Stimulated activated naive B cell treated with anti-CD40 and anti-IgM and Interleukin-4, amounts not matched to agents 10 μg/mL and 1 μg/mL and 100 μg/mL, for 72 hours (primary cell): ENCODE measurements at regions not wholly inside any gene's neighbourhood (a gene's known extent, or its start where the extent isn't known, plus 50 kb on each side); places are given as distances from the start of the nearest gene placed in this dataset.
"Not testable (repeated sequence)": the region's sequence is repeated elsewhere in the genome, so short reads cannot be mapped to it uniquely, and the experiment has no call there.

Source experiments
- ATAC-seq, 2 donors: fragments of 150-1000 bp; cut with Tn5 transposase; replicated peaks; 2 replicates each; pipeline ENCODE4 v1.10.0; 2021; ENCODE audit warnings: moderate library complexity in 1 of 2
- DNase-seq: peaks from one replicate; pipeline ENCODE4 v3.0.0; 2021
- H3K27ac Mint-ChIP-seq: one replicate; pipeline ENCODE4 v1.8.0; 2022; ENCODE audit warnings: mild to moderate bottlenecking, mixed read lengths
- H3K27me3 Mint-ChIP-seq, 2 donors: one replicate each; pipeline ENCODE4 v1.8.0; 2022; ENCODE audit warnings: mixed read lengths in 2 of 2
- H3K36me3 Mint-ChIP-seq, 2 donors: one replicate each; pipeline ENCODE4 v1.8.0; 2022; ENCODE audit warnings: mixed read lengths in 2 of 2, mild to moderate bottlenecking in 1 of 2
- H3K4me1 Mint-ChIP-seq, 2 donors: one replicate each; pipeline ENCODE4 v1.8.0; 2022; ENCODE audit warnings: mixed read lengths in 2 of 2, mild to moderate bottlenecking in 1 of 2
- H3K4me3 Mint-ChIP-seq, 2 donors: one replicate each; pipeline ENCODE4 v1.8.0; 2022; ENCODE audit warnings: mild to moderate bottlenecking in 2 of 2, mixed read lengths in 2 of 2, moderate library complexity in 1 of 2
- H3K9me3 Mint-ChIP-seq, 2 donors: one replicate each; pipeline ENCODE4 v1.8.0; 2022; ENCODE audit warnings: mixed read lengths in 2 of 2, mild to moderate bottlenecking in 1 of 2

GRCh38 chr13:53101883-53102282, 73.3 kb downstream of the OLFM4 start:
- Mint-ChIP-seq H3K4me1 (no peaks in the 10 kb centered on the region), H3K27ac (no peak overlapping the region), H3K27me3 (no peaks in the 10 kb centered on the region), H3K9me3 (peaks cover 2 to 5% of the 10 kb centered on the region in 2 donors), H3K4me3 (no peak overlapping the region), H3K36me3 (no peaks in the 10 kb centered on the region)
- no peak for DNase-seq
- ATAC-seq: no peak

GRCh38 chr13:53104136-53104535, 75.5 kb downstream of the OLFM4 start:
- Mint-ChIP-seq H3K36me3 (no peaks in the 10 kb centered on the region), H3K27me3 (no peaks in the 10 kb centered on the region), H3K4me3 (no peak overlapping the region), H3K4me1 (no peaks in the 10 kb centered on the region), H3K27ac (no peak overlapping the region), H3K9me3 (no peaks in the 10 kb centered on the region)
- no peak for DNase-seq
- ATAC-seq: no peak

GRCh38 chr13:53105477-53105876, 76.9 kb downstream of the OLFM4 start:
- ATAC-seq: no peak
- Mint-ChIP-seq H3K4me3 (no peak overlapping the region), H3K27ac (no peak overlapping the region), H3K9me3 (no peaks in the 10 kb centered on the region), H3K36me3 (no peaks in the 10 kb centered on the region), H3K27me3 (no peaks in the 10 kb centered on the region), H3K4me1 (no peaks in the 10 kb centered on the region)
- DNase-seq: no peak

DNA sequence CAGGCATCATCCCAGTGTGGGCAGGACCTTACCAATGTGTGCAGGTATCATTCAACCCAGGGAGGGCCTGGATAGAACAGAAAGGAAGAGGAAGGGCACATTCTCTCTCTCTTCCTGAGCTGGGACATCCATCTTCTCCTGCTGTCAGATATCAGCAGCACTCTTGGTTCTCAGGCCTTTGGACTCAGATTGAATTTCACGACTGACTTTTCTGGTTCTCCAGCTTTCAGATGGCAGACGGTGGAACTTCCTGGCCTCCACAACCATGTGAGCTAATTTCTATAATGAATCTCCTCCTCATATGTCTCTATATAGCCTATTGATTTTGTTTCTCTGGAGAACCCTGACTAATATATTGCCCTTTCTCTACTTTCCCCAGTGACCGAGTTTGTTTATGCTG, 77.3 kb downstream of the OLFM4 start:
- H3K27me3 Mint-ChIP-seq: peaks cover 0 to under 1% of the 10 kb centered on the region in 2 donors
- no peak overlapping the region for H3K27ac Mint-ChIP-seq
- no peaks in the 10 kb centered on the region for H3K4me1 Mint-ChIP-seq
- ATAC-seq (no peak), DNase-seq (no peak)
- H3K36me3 Mint-ChIP-seq: no peaks in the 10 kb centered on the region
- no peaks in the 10 kb centered on the region for H3K9me3 Mint-ChIP-seq
- H3K4me3 Mint-ChIP-seq: no peak overlapping the region

GRCh38 chr13:53110181-53110580, 81.6 kb downstream of the OLFM4 start:
- DNase-seq: no peak
- H3K36me3 Mint-ChIP-seq: no peaks in the 10 kb centered on the region
- ATAC-seq: no peak
- peaks cover 2 to 4% of the 10 kb centered on the region in 2 donors for H3K9me3 Mint-ChIP-seq
- peaks cover 0 to 5% of the 10 kb centered on the region in 2 donors for H3K27me3 Mint-ChIP-seq
- no peak overlapping the region for H3K4me3 Mint-ChIP-seq
- H3K4me1 Mint-ChIP-seq: no peaks in the 10 kb centered on the region
- no peak overlapping the region for H3K27ac Mint-ChIP-seq

DNA sequence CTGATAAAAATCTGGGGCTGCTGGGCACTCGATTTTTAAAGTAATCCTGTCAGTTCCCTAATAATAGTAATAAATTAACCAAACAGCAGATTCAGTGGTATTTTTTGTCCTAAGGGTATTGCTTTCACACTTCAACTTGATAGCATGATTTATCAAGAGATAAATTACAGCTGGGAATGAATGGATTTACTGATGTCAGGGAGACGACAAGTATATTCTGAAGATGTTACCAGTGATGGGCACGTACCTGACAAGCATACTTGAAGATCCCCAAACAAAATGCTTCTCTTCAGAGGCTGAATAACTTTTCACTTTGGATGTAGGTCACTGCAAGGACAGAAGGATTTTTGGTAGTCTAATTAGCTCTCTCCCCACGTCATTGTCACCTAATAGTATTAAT, 82.0 kb downstream of the OLFM4 start:
- DNase-seq: no peak
- Mint-ChIP-seq H3K27me3 (peaks cover 0 to 5% of the 10 kb centered on the region in 2 donors), H3K4me3 (no peak overlapping the region), H3K4me1 (no peaks in the 10 kb centered on the region), H3K27ac (no peak overlapping the region), H3K9me3 (peaks cover 2 to 4% of the 10 kb centered on the region in 2 donors), H3K36me3 (no peaks in the 10 kb centered on the region)
- no peak for ATAC-seq

GRCh38 chr13:53112522-53112921, 83.9 kb downstream of the OLFM4 start:
- Mint-ChIP-seq H3K36me3 (no peaks in the 10 kb centered on the region), H3K9me3 (peaks cover 4% of the 10 kb centered on the region in 2 donors)
- DNase-seq: no peak

DNA sequence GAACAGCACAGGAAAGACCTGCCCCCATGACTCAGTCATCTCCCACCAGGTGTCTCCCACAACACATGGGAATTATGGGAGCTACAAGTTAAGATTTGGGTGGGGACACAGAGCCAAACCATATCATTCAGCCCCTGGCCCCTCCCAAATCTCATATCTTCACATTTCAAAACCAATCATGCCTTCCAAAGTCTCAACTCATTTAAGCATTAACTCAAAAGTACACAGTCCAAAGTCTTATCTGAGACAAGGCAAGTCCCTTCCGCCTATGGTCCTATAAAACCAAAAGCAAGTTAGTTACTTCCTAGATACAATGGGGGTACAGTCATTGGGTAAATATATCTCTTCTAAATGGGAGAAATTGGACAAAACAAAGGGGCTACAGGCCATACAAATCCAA, 88.4 kb downstream of the OLFM4 start:
- H3K27ac Mint-ChIP-seq, DNase-seq, H3K4me3 Mint-ChIP-seq, H3K9me3 Mint-ChIP-seq, H3K27me3 Mint-ChIP-seq, H3K36me3 Mint-ChIP-seq, ATAC-seq, H3K4me1 Mint-ChIP-seq: not testable (repeated sequence)

More at GRCh38 chr13:53112522-53112921, 83.9 kb downstream of the OLFM4 start:
- Mint-ChIP-seq H3K27me3 (peaks cover 0 to 5% of the 10 kb centered on the region in 2 donors), H3K4me1 (no peaks in the 10 kb centered on the region), H3K4me3 (no peak overlapping the region), H3K27ac (no peak overlapping the region)
- no peak for ATAC-seq

- DNase-seq: no peak
- H3K36me3 Mint-ChIP-seq: no peaks in the 10 kb centered on the region
- no peak for ATAC-seq
- H3K4me1 Mint-ChIP-seq: no peaks in the 10 kb centered on the region
- H3K27me3 Mint-ChIP-seq: no peaks in the 10 kb centered on the region
- H3K27ac Mint-ChIP-seq: no peak overlapping the region
- no peak overlapping the region for H3K4me3 Mint-ChIP-seq
- peaks cover 4 to 7% of the 10 kb centered on the region in 2 donors for H3K9me3 Mint-ChIP-seq
Measured at GRCh38 chr13:53121131-53121773, 92.6 kb downstream of the OLFM4 start.

GRCh38 chr13:53121919-53122318, 93.3 kb downstream of the OLFM4 start:
- Mint-ChIP-seq H3K9me3 (peaks cover 4 to 5% of the 10 kb centered on the region in 2 donors), H3K4me3 (no peak overlapping the region), H3K4me1 (no peaks in the 10 kb centered on the region), H3K27ac (no peak overlapping the region), H3K27me3 (no peaks in the 10 kb centered on the region), H3K36me3 (no peaks in the 10 kb centered on the region)
- ATAC-seq (no peak), DNase-seq (no peak)

DNA sequence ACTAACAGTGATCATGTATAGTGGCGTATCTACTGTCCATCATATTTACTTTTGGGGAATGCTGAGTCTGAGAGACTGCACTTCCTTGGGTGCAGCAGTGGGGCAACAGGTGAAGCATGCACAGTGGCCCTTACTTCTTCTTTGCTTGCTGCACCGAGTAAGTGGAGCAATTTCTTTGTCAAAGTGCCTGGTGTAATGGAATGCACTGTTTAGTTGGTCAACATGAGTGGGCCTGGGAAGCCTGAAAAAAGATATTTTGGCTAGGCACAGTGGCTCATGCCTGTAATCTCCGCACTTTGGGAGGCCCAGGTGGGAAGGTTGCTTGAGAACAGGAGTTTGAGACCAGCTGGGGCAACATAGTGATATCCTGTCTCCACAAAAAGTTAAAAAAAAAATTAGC, 94.9 kb downstream of the OLFM4 start:
- Mint-ChIP-seq H3K9me3 (peaks cover 2% of the 10 kb centered on the region in 2 donors), H3K27me3 (no peaks in the 10 kb centered on the region), H3K27ac (no peak overlapping the region), H3K36me3 (no peaks in the 10 kb centered on the region), H3K4me1 (no peaks in the 10 kb centered on the region), H3K4me3 (no peak overlapping the region)
- ATAC-seq (no peak), DNase-seq (no peak)

DNA sequence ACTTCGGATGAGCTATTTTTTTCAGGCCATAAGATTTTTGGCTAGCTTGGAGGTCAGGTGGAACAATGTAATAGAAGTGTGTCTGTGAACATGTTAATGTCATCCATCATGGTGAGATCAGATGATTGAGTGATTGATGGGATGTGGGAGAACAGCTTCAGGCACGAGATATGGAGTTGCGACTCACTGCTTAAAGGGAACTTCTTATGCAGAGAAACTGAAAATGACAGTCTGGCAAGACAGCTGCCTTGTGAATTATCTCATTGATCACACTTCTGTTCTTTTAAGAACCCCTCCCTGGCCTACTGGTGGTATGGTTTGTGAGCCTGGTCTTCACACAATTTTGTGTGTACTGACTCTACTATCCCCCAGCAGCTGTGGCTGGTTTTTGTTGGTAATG, 96.0 kb downstream of the OLFM4 start:
- Mint-ChIP-seq H3K4me3 (no peak overlapping the region), H3K27me3 (no peaks in the 10 kb centered on the region), H3K9me3 (no peaks in the 10 kb centered on the region), H3K4me1 (no peaks in the 10 kb centered on the region), H3K27ac (no peak overlapping the region), H3K36me3 (no peaks in the 10 kb centered on the region)
- DNase-seq (no peak), ATAC-seq (no peak)

- Mint-ChIP-seq H3K36me3 (no peaks in the 10 kb centered on the region), H3K4me3 (no peak overlapping the region), H3K4me1 (no peaks in the 10 kb centered on the region), H3K9me3 (no peaks in the 10 kb centered on the region), H3K27ac (no peak overlapping the region), H3K27me3 (no peaks in the 10 kb centered on the region)
- ATAC-seq (no peak), DNase-seq (no peak)
Measured at GRCh38 chr13:53126841-53127245, 98.2 kb downstream of the OLFM4 start.

DNA sequence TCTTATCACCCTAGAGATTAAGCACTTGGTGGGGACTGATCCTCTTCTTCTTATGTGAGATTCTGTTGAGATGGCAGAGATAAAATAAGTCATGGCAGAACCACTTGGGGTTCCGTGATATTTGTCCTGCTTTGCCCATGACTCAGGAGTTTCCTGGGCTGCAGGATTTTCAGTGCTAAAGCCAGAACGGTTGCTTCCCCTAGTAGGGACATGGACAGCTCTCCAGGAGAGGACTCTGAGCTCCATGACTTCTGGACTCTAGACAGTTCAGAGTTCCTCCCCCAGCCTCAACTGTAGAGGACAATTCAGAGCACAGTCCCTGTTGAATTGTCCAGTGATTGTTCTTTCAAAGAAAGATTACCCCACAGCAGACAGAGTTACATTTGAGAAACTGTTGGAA, 98.8 kb downstream of the OLFM4 start:
- Mint-ChIP-seq H3K27ac (no peak overlapping the region), H3K4me1 (no peaks in the 10 kb centered on the region), H3K36me3 (no peaks in the 10 kb centered on the region), H3K27me3 (no peaks in the 10 kb centered on the region), H3K4me3 (no peak overlapping the region), H3K9me3 (no peaks in the 10 kb centered on the region)
- ATAC-seq (no peak), DNase-seq (no peak)

DNA sequence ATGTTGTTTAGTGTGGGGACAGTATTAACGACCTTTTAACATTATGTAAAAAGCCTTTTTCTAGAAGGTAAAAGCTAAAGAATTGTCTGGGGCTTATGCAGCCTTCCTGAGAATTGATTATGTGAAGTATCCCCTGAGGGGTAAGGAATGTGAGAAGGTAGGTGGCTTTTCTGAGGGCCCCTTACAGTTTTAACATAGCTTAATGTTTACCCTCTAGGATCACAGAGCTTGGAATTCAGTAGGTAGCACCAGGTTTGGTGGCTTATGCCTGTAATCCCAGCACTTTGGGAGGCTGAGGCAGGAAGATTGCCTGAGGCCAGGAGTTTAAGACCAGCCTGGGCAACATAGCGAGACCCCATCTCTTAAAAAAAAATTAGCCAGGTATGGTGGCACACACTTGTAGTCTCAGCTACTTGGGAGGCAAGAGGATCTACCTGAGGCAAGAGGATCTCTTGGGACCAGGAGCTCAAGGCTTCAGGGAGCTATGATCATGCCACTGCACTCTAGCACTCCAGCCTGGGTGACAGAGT, 101.3 kb downstream of the OLFM4 start:
- no peaks in the 10 kb centered on the region for H3K9me3 Mint-ChIP-seq
- ATAC-seq (no peak), DNase-seq (no peak)

More for the DNA sequence above, 101.3 kb downstream of the OLFM4 start:
- no peaks in the 10 kb centered on the region for H3K4me1 Mint-ChIP-seq
- H3K27ac Mint-ChIP-seq: no peak overlapping the region
- no peaks in the 10 kb centered on the region for H3K36me3 Mint-ChIP-seq
- no peak overlapping the region for H3K4me3 Mint-ChIP-seq
- H3K27me3 Mint-ChIP-seq: no peaks in the 10 kb centered on the region
